Activated naive CD8-positive, alpha-beta T cell treated with anti-CD3 and anti-CD28 coated beads, Interleukin-2, amount 50 U/mL, for 24 hours (primary cell): ENCODE measurements at regions not wholly inside any gene's neighbourhood (a gene's known extent, or its start where the extent isn't known, plus 50 kb on each side); places are given as distances from the start of the nearest gene placed in this dataset.

Experiments
- ATAC-seq: fragments of 150-1000 bp; cut with Tn5 transposase; one replicate; pipeline ENCODE4 v1.10.0; 2021
- DNase-seq: peaks from one replicate; pipeline ENCODE4 v3.0.0; 2021
- H3K27ac Mint-ChIP-seq: one replicate; pipeline ENCODE4 v1.8.0; 2021; ENCODE audit warnings: mild to moderate bottlenecking, mixed read lengths
- H3K27me3 Mint-ChIP-seq: one replicate; pipeline ENCODE4 v1.8.0; 2021; ENCODE audit warnings: mixed read lengths
- H3K36me3 Mint-ChIP-seq: one replicate; pipeline ENCODE4 v1.8.0; 2021; ENCODE audit warnings: low read depth, mixed read lengths
- H3K4me1 Mint-ChIP-seq: one replicate; pipeline ENCODE4 v1.8.0; 2021; ENCODE audit warnings: mixed read lengths
- H3K4me3 Mint-ChIP-seq: one replicate; pipeline ENCODE4 v1.8.0; 2021; ENCODE audit warnings: mild to moderate bottlenecking, moderate library complexity, mixed read lengths
- H3K9me3 Mint-ChIP-seq: one replicate; pipeline ENCODE4 v1.8.0; 2021; ENCODE audit warnings: mixed read lengths

- H3K4me1 Mint-ChIP-seq = peaks cover 4% of the 10 kb centered on the region
- no peaks in the 10 kb centered on the region for H3K36me3 Mint-ChIP-seq
- no peak overlapping the region for H3K4me3 Mint-ChIP-seq
- DNase-seq (no peak), ATAC-seq (no peak)
- no peaks in the 10 kb centered on the region for H3K9me3 Mint-ChIP-seq
- no peak overlapping the region for H3K27ac Mint-ChIP-seq
- peaks cover 2% of the 10 kb centered on the region for H3K27me3 Mint-ChIP-seq
Observed at GRCh38 chr4:159430896-159431295, 328.0 kb downstream of the RAPGEF2 start.

- peaks cover 4% of the 10 kb centered on the region for H3K4me1 Mint-ChIP-seq
- no peaks in the 10 kb centered on the region for H3K9me3 Mint-ChIP-seq
- no peaks in the 10 kb centered on the region for H3K36me3 Mint-ChIP-seq
- peaks cover 8% of the 10 kb centered on the region for H3K27me3 Mint-ChIP-seq
- DNase-seq = no peak
- no peak for ATAC-seq
- no peak overlapping the region for H3K27ac Mint-ChIP-seq
- H3K4me3 Mint-ChIP-seq = no peak overlapping the region
Observed at GRCh38 chr4:159432436-159432835, 329.6 kb downstream of the RAPGEF2 start.

GRCh38 chr4:159433337-159433736 is 330.5 kb downstream of the RAPGEF2 start:
- ATAC-seq = no peak
- no peak overlapping the region for H3K4me3 Mint-ChIP-seq
- H3K4me1 Mint-ChIP-seq = peaks cover 4% of the 10 kb centered on the region
- no peaks in the 10 kb centered on the region for H3K36me3 Mint-ChIP-seq
- H3K27ac Mint-ChIP-seq = no peak overlapping the region
- H3K9me3 Mint-ChIP-seq = no peaks in the 10 kb centered on the region
- DNase-seq = no peak
- peaks cover 8% of the 10 kb centered on the region for H3K27me3 Mint-ChIP-seq

GRCh38 chr4:159434114-159434870 is 331.4 kb downstream of the RAPGEF2 start:
- Mint-ChIP-seq H3K36me3 (no peaks in the 10 kb centered on the region), H3K9me3 (no peaks in the 10 kb centered on the region), H3K27me3 (peaks cover 8% of the 10 kb centered on the region), H3K27ac (no peak overlapping the region), H3K4me3 (no peak overlapping the region), H3K4me1 (peaks cover 4% of the 10 kb centered on the region)
- no peak for DNase-seq
- no peak for ATAC-seq

GRCh38 chr4:159434871-159435241 is 332.0 kb downstream of the RAPGEF2 start:
- ATAC-seq (no peak), DNase-seq (no peak)
- peaks cover 8% of the 10 kb centered on the region for H3K27me3 Mint-ChIP-seq
- H3K9me3 Mint-ChIP-seq = no peaks in the 10 kb centered on the region
- H3K27ac Mint-ChIP-seq = no peak overlapping the region
- H3K36me3 Mint-ChIP-seq = no peaks in the 10 kb centered on the region
- H3K4me3 Mint-ChIP-seq = no peak overlapping the region
- H3K4me1 Mint-ChIP-seq = peaks cover 4% of the 10 kb centered on the region

- ATAC-seq (no peak), DNase-seq (no peak)
- no peaks in the 10 kb centered on the region for H3K9me3 Mint-ChIP-seq
- H3K27ac Mint-ChIP-seq = no peak overlapping the region
- peaks cover 8% of the 10 kb centered on the region for H3K27me3 Mint-ChIP-seq
- H3K36me3 Mint-ChIP-seq = no peaks in the 10 kb centered on the region
- H3K4me3 Mint-ChIP-seq = no peak overlapping the region
- H3K4me1 Mint-ChIP-seq = peaks cover 3% of the 10 kb centered on the region
Observed at GRCh38 chr4:159435561-159436023, 332.7 kb downstream of the RAPGEF2 start.

GRCh38 chr4:159443975-159444374 is 341.1 kb downstream of the RAPGEF2 start:
- ATAC-seq = no peak
- Mint-ChIP-seq H3K27me3 (peaks cover 6% of the 10 kb centered on the region), H3K9me3 (no peaks in the 10 kb centered on the region), H3K4me3 (no peak overlapping the region), H3K4me1 (no peaks in the 10 kb centered on the region), H3K36me3 (no peaks in the 10 kb centered on the region), H3K27ac (no peak overlapping the region)
- no peak for DNase-seq

GRCh38 chr4:159444678-159445077 is 341.8 kb downstream of the RAPGEF2 start:
- ATAC-seq = no peak
- Mint-ChIP-seq H3K9me3 (no peaks in the 10 kb centered on the region), H3K36me3 (no peaks in the 10 kb centered on the region), H3K27ac (no peak overlapping the region), H3K27me3 (peaks cover 6% of the 10 kb centered on the region), H3K4me3 (no peak overlapping the region), H3K4me1 (no peaks in the 10 kb centered on the region)
- no peak for DNase-seq

- Mint-ChIP-seq H3K27me3 (peaks cover 6% of the 10 kb centered on the region), H3K27ac (no peak overlapping the region), H3K36me3 (no peaks in the 10 kb centered on the region), H3K4me1 (no peaks in the 10 kb centered on the region), H3K4me3 (no peak overlapping the region), H3K9me3 (no peaks in the 10 kb centered on the region)
- no peak for ATAC-seq
- DNase-seq = no peak
Observed at GRCh38 chr4:159445692-159446091, 342.8 kb downstream of the RAPGEF2 start.

- Mint-ChIP-seq H3K4me1 (no peaks in the 10 kb centered on the region), H3K9me3 (no peaks in the 10 kb centered on the region), H3K4me3 (no peak overlapping the region), H3K27me3 (peaks cover 6% of the 10 kb centered on the region), H3K27ac (no peak overlapping the region), H3K36me3 (no peaks in the 10 kb centered on the region)
- peak; percentile 7 for DNase-seq
- ATAC-seq = peak; percentile 92
Observed at GRCh38 chr4:159446266-159446976, 343.5 kb downstream of the RAPGEF2 start.

GRCh38 chr4:159447296-159447695 is 344.4 kb downstream of the RAPGEF2 start:
- no peak for ATAC-seq
- Mint-ChIP-seq H3K36me3 (no peaks in the 10 kb centered on the region), H3K4me1 (no peaks in the 10 kb centered on the region), H3K27ac (no peak overlapping the region), H3K27me3 (peaks cover 11% of the 10 kb centered on the region), H3K9me3 (no peaks in the 10 kb centered on the region), H3K4me3 (no peak overlapping the region)
- DNase-seq = no peak

GRCh38 chr4:159451006-159451405 is 348.1 kb downstream of the RAPGEF2 start:
- H3K27me3 Mint-ChIP-seq = peaks cover 8% of the 10 kb centered on the region
- H3K4me1 Mint-ChIP-seq = peaks cover 2% of the 10 kb centered on the region
- ATAC-seq = no peak
- no peak overlapping the region for H3K27ac Mint-ChIP-seq
- H3K9me3 Mint-ChIP-seq = no peaks in the 10 kb centered on the region
- H3K36me3 Mint-ChIP-seq = no peaks in the 10 kb centered on the region
- H3K4me3 Mint-ChIP-seq = no peak overlapping the region
- no peak for DNase-seq

GRCh38 chr4:159455675-159456237 is 352.9 kb downstream of the RAPGEF2 start:
- ATAC-seq = no peak

GRCh38 chr4:159460371-159460770 is 357.5 kb downstream of the RAPGEF2 start:
- H3K27ac Mint-ChIP-seq = no peak overlapping the region
- no peak for DNase-seq
- H3K27me3 Mint-ChIP-seq = no peaks in the 10 kb centered on the region
- H3K4me1 Mint-ChIP-seq = peaks cover 2% of the 10 kb centered on the region
- no peak overlapping the region for H3K4me3 Mint-ChIP-seq
- H3K36me3 Mint-ChIP-seq = no peaks in the 10 kb centered on the region
- no peak for ATAC-seq
- H3K9me3 Mint-ChIP-seq = peaks cover 15% of the 10 kb centered on the region

More at GRCh38 chr4:159455675-159456237, 352.9 kb downstream of the RAPGEF2 start:
- no peak overlapping the region for H3K27ac Mint-ChIP-seq
- H3K36me3 Mint-ChIP-seq = no peaks in the 10 kb centered on the region
- peaks cover 2% of the 10 kb centered on the region for H3K4me1 Mint-ChIP-seq
- DNase-seq = no peak
- no peak overlapping the region for H3K4me3 Mint-ChIP-seq
- H3K9me3 Mint-ChIP-seq = no peaks in the 10 kb centered on the region
- peaks cover 6% of the 10 kb centered on the region for H3K27me3 Mint-ChIP-seq

GRCh38 chr4:159463235-159463634 is 360.4 kb downstream of the RAPGEF2 start:
- Mint-ChIP-seq H3K4me1 (no peaks in the 10 kb centered on the region), H3K27me3 (peaks cover 4% of the 10 kb centered on the region), H3K36me3 (no peaks in the 10 kb centered on the region), H3K27ac (no peak overlapping the region), H3K9me3 (peaks cover 15% of the 10 kb centered on the region), H3K4me3 (no peak overlapping the region)
- ATAC-seq (no peak), DNase-seq (no peak)
